Amygdala (tissue), 56 donors: ENCODE measurements at regions not wholly inside any gene's neighbourhood (a gene's known extent, or its start where the extent isn't known, plus 50 kb on each side); places are given as distances from the start of the nearest gene placed in this dataset.

ENCODE experiments used
- DNase-seq, 56 donors: peaks; one replicate each; lab custom pipeline; 2025; lab: John Stamatoyannopoulos, UW

DNA sequence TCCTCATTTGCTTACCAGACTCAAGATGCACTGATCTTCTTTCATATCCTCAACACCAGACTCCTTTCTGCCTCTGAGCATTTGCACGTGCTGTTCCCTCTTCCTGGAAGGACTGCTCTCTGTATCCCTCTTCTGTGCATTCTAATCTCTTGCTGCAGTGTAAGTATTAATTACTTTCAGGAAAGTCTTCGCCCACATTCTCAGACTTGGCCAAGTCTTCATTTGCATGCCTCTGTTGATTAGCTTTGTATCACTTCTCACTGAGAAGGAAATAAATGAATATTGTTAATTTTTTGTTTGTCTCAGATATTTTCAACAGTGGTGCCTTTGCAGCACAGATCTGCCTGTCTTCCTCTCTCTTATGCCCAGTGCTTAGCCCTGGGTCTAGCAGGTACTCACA is 50.3 kb upstream of the RAB3GAP2 start:
- DNase-seq, result no peak
